ENCODE measurements at regions not wholly inside any gene's neighbourhood (a gene's known extent, or its start where the extent isn't known, plus 50 kb on each side); places are given as distances from the start of the nearest gene placed in this dataset.

DNA sequence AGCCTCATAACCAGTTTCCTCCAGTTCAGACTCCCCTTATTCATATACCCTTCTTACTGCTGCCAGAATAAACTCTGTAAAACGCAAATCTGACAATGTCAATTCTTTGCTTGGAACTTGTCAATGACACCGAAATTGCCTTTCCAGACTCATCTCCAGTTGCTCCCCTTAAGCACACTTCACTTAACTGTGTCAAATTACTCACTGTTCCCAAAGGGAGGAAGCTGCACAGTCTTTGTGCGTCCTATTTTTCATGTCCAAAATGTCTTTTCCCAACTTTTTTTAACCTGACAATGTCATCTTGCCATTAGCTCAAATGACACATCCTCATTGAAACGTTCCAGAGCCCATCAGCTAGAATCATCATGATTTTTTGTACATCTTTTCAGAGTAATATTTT is 867.3 kb downstream of the RPA4 start:
- WGBS (ENCODE audit: insufficient coverage) = 81% methylated on average over 3 of the region's 4 CpGs
- Histone ChIP-seq H3K27me3 (ENCODE audit: control insufficient read depth, insufficient read depth, low read length) (no peaks in the 10 kb centered on the region), H3K4me1 (ENCODE audit: control insufficient read depth, insufficient read depth, low read length) (no peaks in the 10 kb centered on the region), H3K9me3 (ENCODE audit: control insufficient read depth, insufficient read depth, low read length) (no peaks in the 10 kb centered on the region), H3K27ac (ENCODE audit: low read length) (no peak overlapping the region), H3K4me3 (ENCODE audit: low read length) (no peak overlapping the region), H3K36me3 (ENCODE audit: control insufficient read depth, insufficient read depth, low read length) (no peaks in the 10 kb centered on the region)
- no peaks in the 10 kb centered on the region for H3K9me3 Mint-ChIP-seq
- no peak overlapping the region for H3K4me3 Mint-ChIP-seq
- no peak for ATAC-seq
- H3K4me1 Mint-ChIP-seq = no peaks in the 10 kb centered on the region
- intact Hi-C loops (cut with micrococcal nuclease) = no loop called here
- H3K27ac Mint-ChIP-seq = no peak overlapping the region
- no peaks in the 10 kb centered on the region for H3K27me3 Mint-ChIP-seq (ENCODE audit: low read depth in 2 of 2)
- TF ChIP-seq, protein P1, sequence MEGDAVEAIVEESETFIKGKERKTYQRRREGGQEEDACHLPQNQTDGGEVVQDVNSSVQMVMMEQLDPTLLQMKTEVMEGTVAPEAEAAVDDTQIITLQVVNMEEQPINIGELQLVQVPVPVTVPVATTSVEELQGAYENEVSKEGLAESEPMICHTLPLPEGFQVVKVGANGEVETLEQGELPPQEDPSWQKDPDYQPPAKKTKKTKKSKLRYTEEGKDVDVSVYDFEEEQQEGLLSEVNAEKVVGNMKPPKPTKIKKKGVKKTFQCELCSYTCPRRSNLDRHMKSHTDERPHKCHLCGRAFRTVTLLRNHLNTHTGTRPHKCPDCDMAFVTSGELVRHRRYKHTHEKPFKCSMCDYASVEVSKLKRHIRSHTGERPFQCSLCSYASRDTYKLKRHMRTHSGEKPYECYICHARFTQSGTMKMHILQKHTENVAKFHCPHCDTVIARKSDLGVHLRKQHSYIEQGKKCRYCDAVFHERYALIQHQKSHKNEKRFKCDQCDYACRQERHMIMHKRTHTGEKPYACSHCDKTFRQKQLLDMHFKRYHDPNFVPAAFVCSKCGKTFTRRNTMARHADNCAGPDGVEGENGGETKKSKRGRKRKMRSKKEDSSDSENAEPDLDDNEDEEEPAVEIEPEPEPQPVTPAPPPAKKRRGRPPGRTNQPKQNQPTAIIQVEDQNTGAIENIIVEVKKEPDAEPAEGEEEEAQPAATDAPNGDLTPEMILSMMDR (IDR thresholded peaks at IDR 0.05) = no peak
- DNase-seq = no peak
- H3K36me3 Mint-ChIP-seq = no peaks in the 10 kb centered on the region

- H3K4me1 ChIP-seq (ENCODE audit: control insufficient read depth, insufficient read depth, low read length) = no peaks in the 10 kb centered on the region
- H3K27ac ChIP-seq (ENCODE audit: low read length) = no peak overlapping the region
- no peak overlapping the region for H3K4me3 Mint-ChIP-seq
- no peak overlapping the region for H3K27ac Mint-ChIP-seq
- H3K27me3 Mint-ChIP-seq (ENCODE audit: low read depth in 2 of 2) = no peaks in the 10 kb centered on the region
- H3K4me1 Mint-ChIP-seq = no peaks in the 10 kb centered on the region
- no peaks in the 10 kb centered on the region for H3K36me3 ChIP-seq (ENCODE audit: control insufficient read depth, insufficient read depth, low read length)
- H3K36me3 Mint-ChIP-seq = no peaks in the 10 kb centered on the region
- DNase-seq (no peak), ATAC-seq (no peak)
- no peaks in the 10 kb centered on the region for H3K27me3 ChIP-seq (ENCODE audit: control insufficient read depth, insufficient read depth, low read length)
- intact Hi-C loops (cut with micrococcal nuclease) = no loop called here
- WGBS (ENCODE audit: insufficient coverage) = 40% methylated on average over 1 of the region's 4 CpGs
- H3K9me3 Mint-ChIP-seq = no peaks in the 10 kb centered on the region
- no peak overlapping the region for H3K4me3 ChIP-seq (ENCODE audit: low read length)
- H3K9me3 ChIP-seq (ENCODE audit: control insufficient read depth, insufficient read depth, low read length) = no peaks in the 10 kb centered on the region
- TF ChIP-seq, protein P1 (IDR thresholded peaks at IDR 0.05) = no peak
These were observed 868.0 kb downstream of the RPA4 start for GRCh38 chrX:97751735-97752134.

DNA sequence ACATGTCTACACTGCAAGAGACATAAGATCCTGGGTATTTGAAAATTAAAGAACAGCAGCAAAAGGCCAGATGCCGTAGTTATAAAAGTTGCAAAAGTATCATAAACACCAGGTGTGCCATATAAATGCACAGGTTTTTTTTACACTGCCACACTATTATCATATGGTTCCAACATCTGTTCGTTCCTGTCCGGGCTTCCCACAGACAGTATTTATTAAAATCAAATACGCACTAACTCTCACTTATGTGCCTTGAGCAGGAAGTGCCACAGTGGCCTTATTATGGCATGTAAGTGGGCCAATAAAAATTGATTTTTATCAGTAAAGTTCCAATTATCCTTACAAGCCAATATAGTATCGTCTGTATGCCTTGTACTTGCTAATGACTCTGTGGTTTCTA is 873.2 kb downstream of the RPA4 start:
- no peak overlapping the region for H3K27ac Mint-ChIP-seq
- Histone ChIP-seq H3K27me3 (ENCODE audit: control insufficient read depth, insufficient read depth, low read length) (no peaks in the 10 kb centered on the region), H3K4me3 (ENCODE audit: low read length) (no peak overlapping the region), H3K4me1 (ENCODE audit: control insufficient read depth, insufficient read depth, low read length) (no peaks in the 10 kb centered on the region), H3K27ac (ENCODE audit: low read length) (no peak overlapping the region), H3K9me3 (ENCODE audit: control insufficient read depth, insufficient read depth, low read length) (no peaks in the 10 kb centered on the region), H3K36me3 (ENCODE audit: control insufficient read depth, insufficient read depth, low read length) (no peaks in the 10 kb centered on the region)
- H3K27me3 Mint-ChIP-seq (ENCODE audit: low read depth in 2 of 2) = no peaks in the 10 kb centered on the region
- intact Hi-C loops (cut with micrococcal nuclease) = no loop called here
- H3K9me3 Mint-ChIP-seq = no peaks in the 10 kb centered on the region
- 100% methylated on average over 1 of the region's 5 CpGs for WGBS (ENCODE audit: insufficient coverage)
- H3K4me1 Mint-ChIP-seq = no peaks in the 10 kb centered on the region
- H3K4me3 Mint-ChIP-seq = no peak overlapping the region
- TF ChIP-seq, protein P1 (IDR thresholded peaks at IDR 0.05) = no peak
- ATAC-seq (no peak), DNase-seq (no peak)
- no peaks in the 10 kb centered on the region for H3K36me3 Mint-ChIP-seq

DNA sequence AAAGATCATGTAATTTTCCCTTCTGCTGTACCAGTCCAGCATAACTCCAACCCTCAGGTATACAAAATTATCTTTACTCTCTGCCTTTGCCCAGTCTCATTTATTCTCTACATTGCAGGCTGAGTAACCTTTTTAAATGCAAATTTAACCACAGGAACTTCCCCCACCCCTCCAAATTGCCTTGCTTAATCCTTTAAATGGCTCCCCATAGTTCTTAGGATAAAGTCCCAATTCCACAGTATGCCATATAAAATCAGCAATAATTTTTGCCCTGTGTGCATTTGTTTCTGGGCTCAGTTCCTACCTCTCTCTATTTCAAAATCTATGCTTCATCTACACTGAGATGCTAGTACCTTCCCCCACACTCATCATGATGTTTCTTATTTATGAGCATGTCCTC is 879.7 kb downstream of the RPA4 start:
- Histone ChIP-seq H3K9me3 (ENCODE audit: control insufficient read depth, insufficient read depth, low read length) (no peaks in the 10 kb centered on the region), H3K27ac (ENCODE audit: low read length) (no peak overlapping the region), H3K4me3 (ENCODE audit: low read length) (no peak overlapping the region), H3K27me3 (ENCODE audit: control insufficient read depth, insufficient read depth, low read length) (no peaks in the 10 kb centered on the region), H3K36me3 (ENCODE audit: control insufficient read depth, insufficient read depth, low read length) (no peaks in the 10 kb centered on the region), H3K4me1 (ENCODE audit: control insufficient read depth, insufficient read depth, low read length) (no peaks in the 10 kb centered on the region)
- Mint-ChIP-seq H3K27me3 (ENCODE audit: low read depth in 2 of 2) (peaks cover 0 to 2% of the 10 kb centered on the region in 2 donors), H3K4me1 (no peaks in the 10 kb centered on the region), H3K4me3 (no peak overlapping the region), H3K36me3 (no peaks in the 10 kb centered on the region), H3K27ac (no peak overlapping the region), H3K9me3 (no peaks in the 10 kb centered on the region)
- DNase-seq (no peak), ATAC-seq (no peak)
- intact Hi-C loops (cut with micrococcal nuclease) = no loop called here
- TF ChIP-seq, protein P1 (IDR thresholded peaks at IDR 0.05) = no peak

All from natural killer cell (primary cell).